Spleen (tissue), 7 donors: ENCODE measurements at regions not wholly inside any gene's neighbourhood (a gene's known extent, or its start where the extent isn't known, plus 50 kb on each side); places are given as distances from the start of the nearest gene placed in this dataset.

Source experiments
- POLR2A ChIP-seq, 3 donors: fragments of 450-650 bp; IDR thresholded peaks; one replicate each; pipeline ENCODE4 v1.5.1; 2017; ENCODE audit warnings: antibody characterized with exemption in 3 of 3, mild to moderate bottlenecking in 1 of 3
- TF ChIP-seq, protein P1 (sequence below), 11 experiments: fragments of 200-600 bp in 7 of 11; fragments of 450-650 bp in 4 of 11; sonication (generic) in 4 of 11; IDR thresholded peaks in 8 of 11; conservative IDR thresholded peaks in 3 of 11; 1 replicate in 7 of 11; 2 replicates in 4 of 11; pipeline versions ENCODE4 v1.4.0 to v1.8.0; 2016 to 2021; ENCODE audit warnings: antibody characterized with exemption in 11 of 11, inconsistent platforms in 4 of 11, mild to moderate bottlenecking in 1 of 11
- donor health status: DM: no; HTN: no; CAD: no; lungs with moderate emphysema.
- donor health status: DM: no; HTN: no; CAD: no.
- donor health status: DM: no; HTN: no; CAD: no.

DNA sequence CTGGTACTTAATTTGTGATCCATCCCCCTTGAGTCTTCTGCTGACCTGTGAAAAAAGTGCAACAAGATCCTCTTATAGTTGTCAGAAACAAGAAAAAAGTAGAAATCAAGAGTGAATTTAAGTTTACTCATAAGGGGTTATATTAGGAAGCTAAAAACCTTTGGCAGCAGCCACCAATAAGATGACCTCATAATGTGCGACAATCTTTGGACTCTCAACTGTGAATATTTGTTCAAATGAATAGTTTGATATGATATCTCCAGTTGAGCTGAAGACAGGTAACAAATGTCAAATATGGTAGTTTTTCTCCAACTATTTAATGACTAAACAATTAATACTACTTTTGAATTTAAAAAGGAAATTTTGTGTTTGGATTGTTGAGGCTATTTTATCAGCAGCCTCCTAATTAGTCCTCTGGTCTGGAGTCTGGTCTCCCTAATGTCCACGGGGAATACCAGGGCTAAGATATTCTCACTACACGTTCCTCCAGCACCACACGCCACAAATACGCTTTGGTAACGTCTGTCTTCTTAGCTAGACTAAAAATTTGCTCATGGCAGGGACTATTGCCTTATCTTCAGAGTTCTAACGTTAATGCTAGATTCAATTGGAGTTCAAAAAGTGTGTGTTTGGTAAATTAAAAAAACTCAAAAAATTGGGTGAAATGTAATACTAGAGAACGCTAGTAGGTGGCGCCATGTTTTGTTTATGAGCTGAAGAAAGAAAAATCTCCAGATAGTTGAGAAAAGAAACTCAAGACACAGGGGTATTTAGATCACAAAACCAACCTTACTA is 51.0 kb upstream of the PDX1 start:
- TF ChIP-seq, protein P1, sequence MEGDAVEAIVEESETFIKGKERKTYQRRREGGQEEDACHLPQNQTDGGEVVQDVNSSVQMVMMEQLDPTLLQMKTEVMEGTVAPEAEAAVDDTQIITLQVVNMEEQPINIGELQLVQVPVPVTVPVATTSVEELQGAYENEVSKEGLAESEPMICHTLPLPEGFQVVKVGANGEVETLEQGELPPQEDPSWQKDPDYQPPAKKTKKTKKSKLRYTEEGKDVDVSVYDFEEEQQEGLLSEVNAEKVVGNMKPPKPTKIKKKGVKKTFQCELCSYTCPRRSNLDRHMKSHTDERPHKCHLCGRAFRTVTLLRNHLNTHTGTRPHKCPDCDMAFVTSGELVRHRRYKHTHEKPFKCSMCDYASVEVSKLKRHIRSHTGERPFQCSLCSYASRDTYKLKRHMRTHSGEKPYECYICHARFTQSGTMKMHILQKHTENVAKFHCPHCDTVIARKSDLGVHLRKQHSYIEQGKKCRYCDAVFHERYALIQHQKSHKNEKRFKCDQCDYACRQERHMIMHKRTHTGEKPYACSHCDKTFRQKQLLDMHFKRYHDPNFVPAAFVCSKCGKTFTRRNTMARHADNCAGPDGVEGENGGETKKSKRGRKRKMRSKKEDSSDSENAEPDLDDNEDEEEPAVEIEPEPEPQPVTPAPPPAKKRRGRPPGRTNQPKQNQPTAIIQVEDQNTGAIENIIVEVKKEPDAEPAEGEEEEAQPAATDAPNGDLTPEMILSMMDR (IDR thresholded peaks at IDR 0.05 in 8 of 11, conservative IDR thresholded peaks at IDR 0.05 in 3 of 11), result peak in 7 of 11 experiments; percentile 28 to 44 (median 41)
- no peak for TF ChIP-seq POLR2A (IDR thresholded peaks at IDR 0.05)
